Endodermal cell (in vitro differentiated cells): ENCODE measurements at regions not wholly inside any gene's neighbourhood (a gene's known extent, or its start where the extent isn't known, plus 50 kb on each side); places are given as distances from the start of the nearest gene placed in this dataset.

Experiments used
- DNase-seq: peaks from one replicate; pipeline ENCODE4 v3.0.0-alpha.2; 2017
- H3K27ac ChIP-seq: 2 replicates; pipeline ENCODE4 v1.5.1; 2013; ENCODE audit warnings: mild to moderate bottlenecking, low read depth, low read length, moderate library complexity
- H3K27me3 ChIP-seq: 2 replicates; pipeline ENCODE4 v1.6.1; 2013; ENCODE audit warnings: mild to moderate bottlenecking, low read length, moderate library complexity; ENCODE audit not compliant: insufficient read depth, control insufficient read depth, poor library complexity, severe bottlenecking
- H3K36me3 ChIP-seq: 2 replicates; pipeline ENCODE4 v1.7.0; 2013; ENCODE audit warnings: mild to moderate bottlenecking, low read length, moderate library complexity; ENCODE audit not compliant: control insufficient read depth, insufficient read depth
- H3K4me1 ChIP-seq: one replicate; pipeline ENCODE4 v1.7.0; 2013; ENCODE audit warnings: low read length; ENCODE audit not compliant: control insufficient read depth, insufficient read depth
- H3K4me3 ChIP-seq: 2 replicates; pipeline ENCODE4 v1.5.1; 2013; ENCODE audit warnings: mild to moderate bottlenecking, low read length, moderate library complexity
- H3K9ac ChIP-seq: 2 replicates; pipeline ENCODE4 v1.6.1; 2013; ENCODE audit warnings: mild to moderate bottlenecking, low read length, moderate library complexity; ENCODE audit not compliant: poor library complexity, severe bottlenecking; ENCODE audit errors: extremely low read depth
- H3K9me3 ChIP-seq: 2 replicates; pipeline ENCODE4 v1.6.1; 2013; ENCODE audit warnings: mild to moderate bottlenecking, low read length, moderate library complexity; ENCODE audit not compliant: control insufficient read depth
- H3K27ac Mint-ChIP-seq: 2 replicates; pipeline ENCODE4 v1.8.0; 2020; ENCODE audit warnings: mixed read lengths
- H3K27me3 Mint-ChIP-seq: 2 replicates; pipeline ENCODE4 v1.8.0; 2021; ENCODE audit warnings: mild to moderate bottlenecking, mixed read lengths; ENCODE audit not compliant: insufficient read depth
- H3K36me3 Mint-ChIP-seq: 2 replicates; pipeline ENCODE4 v1.8.0; 2020; ENCODE audit warnings: low read depth, mixed read lengths
- H3K4me1 Mint-ChIP-seq: 2 replicates; pipeline ENCODE4 v1.8.0; 2020; ENCODE audit warnings: mixed read lengths
- H3K4me3 Mint-ChIP-seq: 2 replicates; pipeline ENCODE4 v1.8.0; 2020; ENCODE audit warnings: mild to moderate bottlenecking, moderate library complexity, mixed read lengths
- H3K9me3 Mint-ChIP-seq: 2 replicates; pipeline ENCODE4 v1.8.0; 2020; ENCODE audit warnings: mild to moderate bottlenecking, mixed read lengths
- WGBS, 2 experiments: methylation state at CpG; one replicate each; pipeline versions ENCODE4 v1.1.5 to v1.1.7; 2013; ENCODE audit warnings: missing lambda C conversion rate in 2 of 2, mixed read lengths in 1 of 2; ENCODE audit not compliant: insufficient coverage in 1 of 2, insufficient read length in 1 of 2; 5-methylcytosine and 5-hydroxymethylcytosine counted together
- TF ChIP-seq, protein P1 (sequence below): fragments of 200-600 bp; sonication (generic); conservative IDR thresholded peaks from 2 replicates; pipeline ENCODE4 v1.5.0; 2021; ENCODE audit warnings: antibody characterized with exemption, mild to moderate bottlenecking

DNA sequence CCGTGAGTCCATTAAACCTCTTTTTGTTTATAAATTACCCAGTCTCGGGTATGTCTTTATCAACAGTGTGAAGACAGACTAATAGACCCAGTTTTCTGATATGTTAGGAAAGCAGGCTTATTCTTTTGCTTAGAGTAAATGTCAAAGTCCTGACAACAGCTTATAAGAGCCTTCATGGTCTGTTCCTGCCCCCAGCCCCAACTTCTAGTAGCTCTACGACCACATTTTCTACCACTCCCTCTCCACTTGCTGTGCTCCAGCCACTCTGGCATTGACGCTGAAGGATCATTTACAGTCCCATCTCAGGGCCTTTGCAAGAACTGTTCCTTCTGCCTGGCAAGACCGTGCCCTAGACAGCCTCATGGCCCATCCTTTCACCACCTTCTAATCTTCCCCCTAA is 104.6 kb upstream of the GPR139 start:
- no peak overlapping the region for H3K4me3 Mint-ChIP-seq
- H3K36me3 Mint-ChIP-seq = no peaks in the 10 kb centered on the region
- no peaks in the 10 kb centered on the region for H3K9me3 ChIP-seq
- H3K27ac ChIP-seq = no peak overlapping the region
- 89 to 93% methylated on average over 4 to 5 of the region's 5 CpGs for WGBS, 2 experiments
- H3K9ac ChIP-seq = no peak overlapping the region
- no peak overlapping the region for H3K27ac Mint-ChIP-seq
- no peaks in the 10 kb centered on the region for H3K9me3 Mint-ChIP-seq
- H3K4me1 Mint-ChIP-seq = peaks cover 5% of the 10 kb centered on the region
- no peaks in the 10 kb centered on the region for H3K4me1 ChIP-seq
- H3K27me3 Mint-ChIP-seq = peaks cover 17% of the 10 kb centered on the region
- no peaks in the 10 kb centered on the region for H3K27me3 ChIP-seq
- no peaks in the 10 kb centered on the region for H3K36me3 ChIP-seq
- no peak overlapping the region for H3K4me3 ChIP-seq
- DNase-seq = no peak
- TF ChIP-seq, protein P1, sequence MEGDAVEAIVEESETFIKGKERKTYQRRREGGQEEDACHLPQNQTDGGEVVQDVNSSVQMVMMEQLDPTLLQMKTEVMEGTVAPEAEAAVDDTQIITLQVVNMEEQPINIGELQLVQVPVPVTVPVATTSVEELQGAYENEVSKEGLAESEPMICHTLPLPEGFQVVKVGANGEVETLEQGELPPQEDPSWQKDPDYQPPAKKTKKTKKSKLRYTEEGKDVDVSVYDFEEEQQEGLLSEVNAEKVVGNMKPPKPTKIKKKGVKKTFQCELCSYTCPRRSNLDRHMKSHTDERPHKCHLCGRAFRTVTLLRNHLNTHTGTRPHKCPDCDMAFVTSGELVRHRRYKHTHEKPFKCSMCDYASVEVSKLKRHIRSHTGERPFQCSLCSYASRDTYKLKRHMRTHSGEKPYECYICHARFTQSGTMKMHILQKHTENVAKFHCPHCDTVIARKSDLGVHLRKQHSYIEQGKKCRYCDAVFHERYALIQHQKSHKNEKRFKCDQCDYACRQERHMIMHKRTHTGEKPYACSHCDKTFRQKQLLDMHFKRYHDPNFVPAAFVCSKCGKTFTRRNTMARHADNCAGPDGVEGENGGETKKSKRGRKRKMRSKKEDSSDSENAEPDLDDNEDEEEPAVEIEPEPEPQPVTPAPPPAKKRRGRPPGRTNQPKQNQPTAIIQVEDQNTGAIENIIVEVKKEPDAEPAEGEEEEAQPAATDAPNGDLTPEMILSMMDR = no peak

DNA sequence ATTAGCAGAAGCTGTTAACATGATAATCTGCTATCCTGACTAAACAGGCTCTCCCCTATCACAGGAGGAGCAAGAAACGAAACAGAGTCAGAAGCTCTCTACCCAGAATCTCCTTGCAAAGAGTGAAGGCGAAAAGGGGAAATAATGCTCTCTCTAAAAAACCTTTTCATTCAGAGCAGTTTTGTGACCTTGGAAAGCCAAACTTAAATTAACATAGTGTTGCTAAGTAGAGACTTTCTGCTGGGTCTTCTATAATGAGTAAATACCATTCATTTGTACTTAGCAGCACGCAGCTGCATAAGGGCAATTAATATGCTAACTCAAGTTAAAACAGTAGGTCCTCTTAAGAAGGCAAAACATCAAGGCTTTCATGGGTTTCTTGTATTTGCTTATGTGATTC is 101.7 kb upstream of the GPR139 start:
- Histone ChIP-seq H3K4me1 (no peaks in the 10 kb centered on the region), H3K9me3 (no peaks in the 10 kb centered on the region), H3K4me3 (no peak overlapping the region), H3K36me3 (no peaks in the 10 kb centered on the region), H3K27me3 (no peaks in the 10 kb centered on the region), H3K27ac (no peak overlapping the region), H3K9ac (no peak overlapping the region)
- H3K36me3 Mint-ChIP-seq = no peaks in the 10 kb centered on the region
- H3K4me3 Mint-ChIP-seq = no peak overlapping the region
- WGBS, 2 experiments = 23 to 29% methylated on average over 3 of the region's 3 CpGs
- H3K9me3 Mint-ChIP-seq = no peaks in the 10 kb centered on the region
- H3K27me3 Mint-ChIP-seq = peaks cover 17% of the 10 kb centered on the region
- TF ChIP-seq, protein P1 = no peak
- H3K4me1 Mint-ChIP-seq = peaks cover 5% of the 10 kb centered on the region
- H3K27ac Mint-ChIP-seq = no peak overlapping the region
- DNase-seq = no peak

DNA sequence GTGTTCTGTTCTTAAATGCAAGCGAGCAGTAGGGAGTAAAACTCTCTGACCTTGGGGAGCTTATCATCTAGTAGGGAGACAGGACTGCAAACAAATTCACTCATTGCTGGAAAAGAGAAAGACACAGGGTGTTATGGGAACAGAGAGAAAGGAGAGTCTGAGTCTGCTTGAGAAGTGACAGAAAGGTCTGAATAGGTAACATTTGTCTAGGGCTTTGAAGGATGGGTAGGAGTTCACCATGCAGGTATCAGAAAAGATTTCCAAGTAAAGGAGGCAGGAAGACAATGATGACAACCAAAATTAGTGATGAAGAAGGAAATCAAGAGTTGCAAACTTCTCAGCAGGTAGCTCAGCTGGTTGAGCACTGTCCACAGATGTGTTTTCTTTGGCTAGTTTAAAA is 93.6 kb upstream of the GPR139 start:
- no peak overlapping the region for H3K27ac ChIP-seq
- peaks cover 2% of the 10 kb centered on the region for H3K4me1 Mint-ChIP-seq
- H3K9me3 Mint-ChIP-seq = no peaks in the 10 kb centered on the region
- TF ChIP-seq, protein P1 = no peak
- DNase-seq = no peak
- peaks cover 2% of the 10 kb centered on the region for H3K27me3 Mint-ChIP-seq
- WGBS, 2 experiments = 90% methylated on average over 1 of the region's 1 CpG
- H3K9me3 ChIP-seq = no peaks in the 10 kb centered on the region
- H3K9ac ChIP-seq = no peak overlapping the region
- no peaks in the 10 kb centered on the region for H3K36me3 ChIP-seq
- H3K4me3 ChIP-seq = no peak overlapping the region
- H3K27ac Mint-ChIP-seq = no peak overlapping the region
- no peaks in the 10 kb centered on the region for H3K36me3 Mint-ChIP-seq
- peaks cover 5% of the 10 kb centered on the region for H3K4me1 ChIP-seq
- H3K4me3 Mint-ChIP-seq = no peak overlapping the region
- H3K27me3 ChIP-seq = no peaks in the 10 kb centered on the region
